OCI-LY3 (cell line): ENCODE measurements at regions not wholly inside any gene's neighbourhood (a gene's known extent, or its start where the extent isn't known, plus 50 kb on each side); places are given as distances from the start of the nearest gene placed in this dataset.

Experiments used
- CTCF ChIP-seq: fragments of 200-600, 300-600 bp; sonication (generic); IDR thresholded peaks from 2 replicates; pipeline ENCODE4 v1.5.1; 2014; ENCODE audit warnings: antibody characterized with exemption, low read length, low read depth
- EZH2phosphoT487 ChIP-seq: fragments of 200-600 bp; shearing (Covaris generic); IDR thresholded peaks from 2 replicates; pipeline ENCODE4 v1.6.1; 2018; ENCODE audit warnings: antibody characterized with exemption, mixed run types, low read depth

- TF ChIP-seq CTCF (no peak), EZH2phosphoT487 (no peak)
Measured at GRCh38 chr6:1525364-1526038, 84.2 kb upstream of the FOXC1 start.
